GM19023 (cell line): ENCODE measurements at regions not wholly inside any gene's neighbourhood (a gene's known extent, or its start where the extent isn't known, plus 50 kb on each side); places are given as distances from the start of the nearest gene placed in this dataset.
"Not testable (repeated sequence)": the region's sequence is repeated elsewhere in the genome, so short reads cannot be mapped to it uniquely, and the experiment has no call there.

ENCODE experiments used
- ATAC-seq: cut with Tn5 transposase; IDR thresholded peaks from one replicate; pipeline ENCODE4 v1.9.1; 2021; ENCODE audit warnings: mild to moderate bottlenecking, moderate library complexity; ENCODE audit not compliant: unreplicated experiment

DNA sequence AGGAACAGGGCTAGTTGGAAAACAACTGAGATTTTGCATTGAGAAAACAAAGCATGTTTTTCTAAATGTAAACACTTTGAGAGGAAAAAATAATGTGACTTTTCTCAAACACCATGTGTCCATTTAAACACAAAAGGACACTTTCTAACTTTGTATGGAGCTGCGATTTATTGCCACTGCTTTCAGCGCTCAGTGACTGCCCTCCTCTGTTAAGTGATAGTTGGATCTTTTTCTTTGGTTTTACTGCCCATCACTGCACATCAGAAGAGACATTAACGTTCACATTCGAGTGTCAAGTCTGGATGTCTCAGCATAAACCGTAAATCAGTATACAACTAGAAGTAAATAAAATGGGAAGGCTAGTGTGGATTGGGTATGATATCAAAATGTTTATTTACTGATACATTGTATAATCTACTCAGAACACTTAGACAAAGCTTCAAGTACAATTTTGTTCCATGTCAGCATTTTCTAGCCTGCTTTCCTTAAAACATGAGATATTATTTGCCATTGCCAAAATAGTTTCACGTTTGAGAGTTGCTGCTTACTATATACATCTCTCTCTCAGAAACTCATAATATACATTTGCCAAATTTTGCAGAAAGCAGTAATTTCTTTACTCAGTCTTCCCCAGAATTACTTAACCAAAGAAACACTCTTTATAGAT lies 237.6 kb downstream of the IKZF2 start:
- ATAC-seq: no peak

DNA sequence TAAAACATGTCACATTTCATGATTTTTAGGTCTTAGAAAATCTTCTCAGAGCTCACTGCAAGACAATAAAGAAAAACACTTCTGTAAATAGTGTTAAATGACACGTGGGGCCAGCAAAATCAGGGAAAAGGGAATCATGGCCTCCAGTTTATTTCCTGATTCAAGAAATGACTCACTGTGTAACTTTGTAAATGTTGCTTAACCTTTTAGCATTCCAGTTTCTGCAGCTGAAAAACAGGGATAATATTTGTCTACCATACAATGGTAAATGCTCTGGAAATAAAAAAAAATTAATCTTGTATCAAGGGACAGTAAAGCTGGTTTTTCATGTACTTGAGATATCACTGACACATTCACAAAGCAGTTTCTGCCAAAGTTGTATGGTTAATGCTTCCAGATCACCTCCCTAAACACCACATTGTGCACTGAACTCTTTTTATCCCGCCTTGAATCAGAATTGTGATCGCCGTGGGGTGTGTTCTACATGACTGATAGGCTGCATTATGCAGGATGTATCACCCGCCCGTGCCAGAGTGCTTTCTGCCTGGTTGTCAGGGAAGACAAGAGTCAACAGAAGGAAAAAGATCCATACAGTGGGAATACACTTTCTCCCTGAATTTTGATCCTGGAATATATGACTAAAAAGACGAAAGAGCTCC lies 238.8 kb downstream of the IKZF2 start:
- ATAC-seq: no peak

DNA sequence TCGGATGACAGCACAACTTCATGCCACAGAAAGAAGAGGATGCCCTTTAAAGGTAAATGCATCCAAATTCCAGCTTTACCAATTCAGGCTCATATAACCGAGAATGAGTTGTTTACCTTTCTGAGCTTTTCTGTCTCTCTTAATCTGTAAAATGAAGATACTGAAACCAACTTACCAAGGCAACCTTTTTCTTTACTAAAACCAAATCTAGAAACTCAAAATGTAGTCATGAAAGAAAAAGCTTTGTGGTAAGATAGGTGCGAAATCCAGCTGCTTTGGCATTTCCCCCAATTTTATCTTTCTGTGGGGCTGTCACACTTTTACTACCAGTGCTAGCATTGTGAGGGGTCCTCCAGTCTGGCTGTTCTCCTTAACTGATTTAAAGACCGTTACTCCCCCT lies 240.4 kb downstream of the IKZF2 start:
- ATAC-seq: no peak

DNA sequence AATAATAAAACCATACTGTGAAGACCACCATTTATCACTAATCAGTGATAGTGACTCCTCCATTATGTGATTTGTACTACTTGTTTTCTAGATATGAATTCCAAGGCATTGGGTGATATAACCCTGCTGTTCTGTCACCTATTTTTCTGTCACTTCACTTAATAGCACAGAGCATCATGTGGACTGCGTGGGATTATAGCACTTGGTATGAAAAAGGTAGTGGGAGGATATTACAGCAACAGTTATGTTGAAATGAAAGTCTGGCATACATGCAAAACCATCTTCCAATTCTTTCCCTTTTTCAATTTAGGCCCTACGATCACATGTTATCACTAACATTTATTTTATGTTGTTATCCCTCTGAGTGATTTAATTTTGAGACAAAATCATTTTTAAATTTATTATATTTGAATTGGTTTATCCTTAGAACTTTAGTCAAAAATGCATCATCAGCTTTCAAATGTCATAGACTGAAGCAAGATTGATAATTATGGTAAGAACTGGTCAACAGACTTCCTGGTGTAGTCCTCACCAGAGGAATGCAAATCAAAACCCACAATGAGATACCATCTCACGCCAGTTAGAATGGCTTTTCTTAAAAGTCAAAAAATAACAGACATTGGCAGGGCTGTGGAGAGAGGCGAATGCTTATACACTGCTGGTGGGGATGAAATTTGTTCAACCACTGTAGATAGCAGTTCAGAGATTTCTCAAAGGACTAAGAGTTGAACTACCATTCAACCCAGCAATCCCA lies 242.6 kb downstream of the IKZF2 start:
- ATAC-seq: no peak

DNA sequence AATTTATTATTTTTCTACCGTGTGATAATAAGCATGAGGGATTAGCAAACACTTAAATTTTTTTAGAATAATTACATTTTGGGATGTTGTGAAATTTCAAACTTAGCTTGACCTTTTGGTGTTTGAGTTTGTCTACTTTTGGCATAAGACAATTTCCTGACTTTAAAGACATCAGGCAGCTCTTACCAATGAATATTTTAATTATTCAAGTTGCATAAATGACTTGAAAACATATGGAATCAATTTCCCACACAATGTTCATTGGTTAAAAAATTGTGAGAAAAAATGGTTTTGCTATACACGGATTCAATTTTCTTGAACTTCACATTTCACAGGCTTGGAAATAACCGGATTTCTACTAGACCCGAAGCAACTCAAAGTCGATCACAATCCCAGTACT lies 243.4 kb downstream of the IKZF2 start:
- no peak for ATAC-seq

DNA sequence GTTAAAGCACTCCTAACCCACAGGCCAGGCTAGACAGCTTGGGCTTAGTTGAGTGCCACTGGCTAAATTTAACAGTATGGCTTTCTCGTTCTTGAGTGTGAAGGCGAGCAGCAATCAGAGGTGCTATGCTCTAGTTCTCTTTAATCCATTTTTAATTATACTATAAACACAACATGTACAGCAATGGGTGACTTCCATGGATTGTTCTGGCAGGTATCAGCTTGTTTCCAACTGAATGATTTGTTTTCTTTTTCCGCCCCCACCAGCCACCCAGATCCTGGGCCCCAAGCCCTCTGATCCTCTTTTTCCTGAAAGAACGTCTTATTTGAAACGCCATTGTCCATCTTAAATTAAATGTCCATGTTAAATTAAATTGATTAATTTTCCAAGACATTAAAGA lies 244.8 kb downstream of the IKZF2 start:
- ATAC-seq: no peak

DNA sequence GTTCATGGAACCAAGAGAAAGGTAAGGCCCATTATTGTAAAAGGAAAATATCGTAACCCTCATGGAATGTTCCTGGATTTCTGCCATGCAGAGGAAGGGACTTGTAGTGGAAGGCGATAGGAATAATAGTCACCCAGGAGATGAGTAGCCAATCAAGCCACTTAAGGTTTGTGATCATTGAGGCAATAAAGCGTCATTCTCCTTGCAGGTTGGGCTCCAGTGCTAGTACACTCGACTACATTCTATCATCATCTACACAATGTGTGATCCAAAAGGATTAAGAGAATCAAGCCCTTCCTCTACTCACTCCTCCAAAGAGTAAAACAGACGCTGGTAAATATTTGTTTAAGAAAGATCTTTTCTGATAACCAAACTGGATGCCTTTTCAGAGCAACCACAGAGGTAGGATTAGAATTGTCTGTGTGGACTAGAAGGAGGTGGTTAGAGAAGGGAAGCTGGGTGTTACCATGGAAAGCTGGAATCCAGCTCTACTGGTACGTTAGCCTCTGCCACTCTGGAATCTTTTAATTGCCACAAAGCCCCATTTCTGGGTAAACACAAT lies 245.7 kb downstream of the IKZF2 start:
- no peak for ATAC-seq

DNA sequence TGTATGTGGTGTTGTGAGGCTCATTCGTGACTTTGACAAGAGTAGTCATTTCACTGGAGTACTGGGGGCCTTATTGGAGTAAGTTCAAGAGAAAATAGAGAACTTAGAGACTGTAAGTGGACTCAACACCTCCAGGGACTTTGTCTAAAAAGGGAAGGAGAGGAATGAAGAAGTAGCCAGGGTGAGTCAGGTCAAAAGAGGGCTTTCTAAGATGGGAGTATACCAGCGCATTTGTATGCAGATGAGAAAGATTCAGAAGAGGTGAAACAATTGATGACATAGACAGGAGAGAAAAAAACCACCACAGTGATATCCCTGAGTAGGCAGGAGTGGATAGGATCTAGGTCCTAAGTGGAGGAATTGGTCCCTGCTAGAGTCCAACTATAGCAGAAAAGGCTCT lies 246.8 kb downstream of the IKZF2 start:
- ATAC-seq: peak; percentile 46

DNA sequence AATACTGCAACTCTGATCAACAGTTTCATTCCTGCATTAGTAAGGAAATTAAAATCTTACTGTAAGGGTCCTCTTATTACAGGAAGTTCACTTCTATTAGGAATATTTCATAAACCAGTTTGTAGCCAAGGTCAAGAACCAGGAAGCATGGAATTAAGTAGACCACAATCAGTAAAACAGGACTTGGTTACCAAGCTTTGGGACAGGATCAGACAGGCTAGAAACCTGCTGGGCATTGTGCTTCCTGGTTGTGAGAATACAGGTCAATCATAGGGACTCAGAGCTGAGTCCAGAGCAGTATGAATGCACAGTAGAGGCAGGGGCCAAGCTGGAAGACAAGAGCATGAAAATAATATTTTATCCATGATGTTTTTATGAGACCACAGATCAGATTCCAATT lies 248.0 kb downstream of the IKZF2 start:
- ATAC-seq: no peak

DNA sequence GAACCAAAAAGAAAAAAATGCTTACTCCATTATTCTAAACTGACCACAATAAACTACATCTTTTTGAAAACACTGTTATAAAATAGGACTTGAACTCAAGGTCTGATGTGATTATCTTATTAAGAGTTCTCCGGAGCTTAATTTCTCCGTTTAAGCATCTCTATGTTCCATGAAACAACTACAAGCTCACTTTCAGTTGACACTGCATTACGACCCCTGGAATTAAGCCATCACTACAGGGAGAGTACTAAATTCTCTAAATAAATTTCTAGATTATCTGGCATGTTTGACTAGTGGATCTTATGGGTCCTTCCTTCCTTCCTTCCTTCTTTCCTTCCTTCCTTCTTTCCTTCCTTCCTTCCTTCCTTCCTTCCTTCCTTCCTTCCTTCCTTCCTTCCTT lies 249.0 kb downstream of the IKZF2 start:
- ATAC-seq: no peak

DNA sequence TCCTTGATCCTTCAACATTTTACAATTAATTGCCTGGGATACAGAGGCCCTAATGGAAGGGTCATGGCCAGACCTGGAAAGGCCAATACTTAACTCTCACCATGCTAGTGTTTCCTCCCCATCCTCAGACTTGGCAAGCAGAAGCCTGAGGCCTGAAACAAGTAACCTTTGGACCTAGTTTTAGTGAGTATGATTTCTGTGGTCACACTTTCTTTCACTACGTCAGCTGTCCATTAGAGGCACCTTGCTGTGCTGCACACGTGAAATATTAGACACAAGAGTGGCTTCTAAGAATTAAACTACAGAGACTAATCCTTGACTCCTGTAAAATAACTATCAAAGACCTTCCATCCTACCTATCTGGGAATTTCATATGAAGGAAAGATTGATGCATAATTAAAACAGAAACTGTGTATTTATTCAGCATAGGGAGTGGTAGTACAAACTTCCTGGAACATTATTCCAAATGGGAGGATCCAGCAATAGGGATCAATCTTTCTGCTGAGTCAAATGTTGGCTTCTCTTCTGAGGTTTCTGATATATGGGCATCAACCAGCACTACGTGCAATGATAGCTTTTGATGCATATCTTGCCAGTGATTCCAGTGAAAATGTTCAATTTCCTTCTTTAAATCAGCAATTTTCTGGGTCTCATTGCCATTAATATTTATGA lies 249.7 kb downstream of the IKZF2 start:
- no peak for ATAC-seq

DNA sequence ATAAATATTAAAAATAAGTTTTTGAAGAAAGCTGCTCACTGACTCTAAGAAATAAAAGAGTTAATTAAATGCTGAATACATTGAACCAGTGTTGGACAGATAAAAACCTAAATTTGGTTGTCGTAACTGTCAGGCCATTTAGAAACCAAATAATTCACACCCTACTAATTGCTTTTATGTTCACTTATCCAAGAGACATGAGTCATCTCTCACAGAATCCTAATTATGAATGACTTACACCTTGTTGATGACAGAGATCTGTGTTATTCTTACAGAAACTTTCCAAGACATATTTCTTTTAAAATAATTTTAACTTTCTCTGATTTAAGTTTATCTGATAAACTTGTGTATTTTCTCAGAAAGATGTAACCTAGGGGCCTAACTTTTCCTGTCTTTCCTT lies 250.7 kb downstream of the IKZF2 start:
- no peak for ATAC-seq

DNA sequence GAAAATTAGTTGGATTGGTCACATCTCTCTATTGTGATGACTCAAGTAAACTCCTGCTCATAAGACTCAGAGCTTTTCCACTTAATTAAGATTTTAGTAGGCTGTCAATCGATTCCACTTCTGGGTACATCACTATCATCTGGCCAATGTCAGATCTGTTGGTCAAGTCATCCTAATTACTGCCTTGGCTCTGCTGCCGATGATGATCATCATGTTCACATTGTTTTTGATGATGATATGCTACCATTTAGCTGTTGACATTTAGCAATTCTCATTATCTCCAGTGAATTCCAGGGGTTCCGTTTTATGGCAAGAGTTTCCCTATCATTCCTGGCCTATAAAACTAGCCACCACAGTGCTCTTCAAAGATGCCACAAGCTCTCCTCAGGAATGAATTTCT lies 253.4 kb downstream of the IKZF2 start:
- no peak for ATAC-seq

DNA sequence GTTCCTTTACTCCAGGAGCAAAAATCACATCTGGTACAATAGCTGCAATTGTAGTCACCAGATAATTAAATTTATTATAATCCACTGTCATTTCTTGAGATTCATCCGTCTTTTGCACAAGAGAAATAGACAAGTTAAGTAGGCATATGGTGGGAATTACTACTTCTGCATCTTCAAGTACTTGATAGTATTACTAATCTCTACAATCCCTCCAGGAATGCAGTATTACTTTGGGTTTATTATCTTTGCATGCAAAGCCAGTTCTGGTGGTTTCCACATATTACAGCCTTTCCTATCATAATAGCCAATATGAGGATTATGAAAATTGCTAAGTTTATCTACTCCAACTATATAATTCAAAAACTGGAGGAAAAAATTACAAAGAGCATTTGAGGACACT lies 254.1 kb downstream of the IKZF2 start:
- no peak for ATAC-seq

DNA sequence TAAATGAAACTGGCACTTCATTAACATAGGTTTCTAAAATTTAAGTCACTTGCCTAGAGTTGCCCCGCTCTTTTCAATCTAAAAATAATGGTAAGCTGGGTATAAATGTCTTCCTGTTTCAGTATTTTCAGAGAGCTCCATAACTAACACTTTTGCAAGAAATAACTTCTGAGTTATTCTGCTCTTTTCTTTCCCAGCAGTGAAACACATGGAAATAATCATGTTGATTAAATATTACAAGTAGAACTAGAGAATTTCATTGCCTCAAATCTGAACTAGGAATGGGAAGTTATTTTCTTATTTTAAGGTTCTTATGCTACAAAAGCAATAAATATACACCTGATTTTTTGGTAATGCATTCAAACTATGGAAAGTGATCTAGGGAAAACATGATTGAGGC lies 257.4 kb downstream of the IKZF2 start:
- ATAC-seq: no peak

DNA sequence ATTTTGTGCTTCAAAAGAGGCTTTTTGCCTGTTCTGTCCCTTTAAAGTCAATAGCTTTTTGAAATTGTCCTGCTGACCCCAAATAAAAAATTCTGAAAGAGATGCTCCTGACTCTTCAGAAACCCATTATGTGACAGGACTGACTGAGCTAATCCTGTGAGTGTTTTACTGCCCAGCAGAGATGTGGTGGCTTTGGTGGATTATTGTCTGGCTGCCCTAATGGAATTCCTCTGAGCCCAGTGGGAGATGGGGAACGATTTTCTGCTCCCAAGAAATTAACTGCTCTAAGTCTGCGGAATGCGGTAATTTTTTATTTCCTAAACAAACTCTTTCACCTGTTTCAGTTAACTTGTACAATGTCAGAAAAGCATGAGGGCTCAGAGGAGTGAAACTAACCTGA lies 258.2 kb downstream of the IKZF2 start:
- ATAC-seq: no peak

DNA sequence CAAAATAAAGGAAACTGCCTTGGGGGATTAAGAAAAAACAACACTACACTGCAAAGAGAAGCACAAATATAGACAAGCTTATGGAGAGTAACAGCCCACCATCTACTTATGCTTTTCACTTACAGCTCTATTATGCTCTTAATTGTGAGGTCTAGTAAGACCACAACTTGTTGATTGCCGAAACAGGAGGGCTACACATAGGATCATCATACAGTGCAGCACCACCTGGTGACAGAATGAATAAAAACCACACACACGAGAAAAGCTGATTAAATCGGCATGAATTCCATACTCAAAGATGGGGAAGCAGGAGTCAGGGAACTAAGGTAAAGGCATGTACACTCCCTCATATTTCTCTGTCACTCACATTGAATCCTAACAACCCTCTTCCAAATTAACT lies 259.2 kb downstream of the IKZF2 start:
- no peak for ATAC-seq

DNA sequence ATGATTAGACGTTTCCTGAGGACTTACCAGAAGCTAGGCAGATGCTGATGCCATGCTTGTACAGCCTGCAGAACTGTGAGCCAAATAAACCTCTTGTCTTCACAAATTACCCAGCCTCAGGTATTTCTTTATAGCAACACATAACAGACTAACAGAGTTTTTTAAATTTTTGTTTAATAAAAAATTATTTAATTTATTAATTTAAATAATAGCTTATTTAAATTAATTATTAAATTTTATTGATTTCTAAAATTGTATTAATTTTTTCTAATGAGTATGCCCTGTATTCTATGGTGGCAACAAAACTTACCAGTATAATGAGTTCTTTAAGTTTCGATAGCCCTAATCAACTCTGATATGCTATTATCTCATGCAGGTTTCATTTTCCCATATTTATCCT lies 259.8 kb downstream of the IKZF2 start:
- ATAC-seq: no peak

DNA sequence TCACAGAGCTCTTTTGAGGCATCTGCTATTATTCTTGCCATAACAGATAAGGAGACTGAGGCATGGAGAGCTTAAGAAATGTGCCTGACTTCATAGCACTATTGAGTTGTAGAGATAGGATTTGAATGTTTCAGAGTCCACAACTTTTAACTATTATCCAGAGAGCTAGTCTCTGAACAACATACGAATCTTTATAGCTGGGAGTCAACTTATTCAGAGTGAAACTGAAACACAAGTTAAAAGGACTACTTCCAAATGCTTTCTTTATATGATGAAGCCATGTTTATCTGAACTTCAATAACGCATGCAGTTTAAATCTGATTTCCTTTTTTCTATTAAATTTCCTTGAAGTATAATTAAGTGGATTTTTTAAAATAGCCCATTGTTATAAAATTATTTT lies 268.8 kb downstream of the IKZF2 start:
- no peak for ATAC-seq

DNA sequence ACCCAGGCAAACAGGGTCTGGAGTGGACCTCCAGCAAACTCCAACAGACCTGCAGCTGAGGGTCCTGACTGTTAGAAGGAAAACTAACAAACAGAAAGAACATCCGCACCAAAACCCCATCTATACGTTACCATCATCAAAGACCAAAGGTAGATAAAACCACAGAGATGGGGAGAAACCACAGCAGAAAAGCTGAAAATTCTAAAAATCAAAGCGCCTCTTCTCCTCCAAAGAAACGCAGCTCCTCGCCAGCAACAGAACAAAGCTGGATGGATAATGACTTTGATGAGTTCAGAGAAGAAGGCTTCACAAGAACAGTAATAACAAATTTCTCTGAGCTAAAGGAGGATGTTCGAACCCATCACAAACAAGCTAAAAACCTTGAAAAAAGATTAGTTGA lies 274.9 kb downstream of the IKZF2 start:
- ATAC-seq: not testable (repeated sequence)

DNA sequence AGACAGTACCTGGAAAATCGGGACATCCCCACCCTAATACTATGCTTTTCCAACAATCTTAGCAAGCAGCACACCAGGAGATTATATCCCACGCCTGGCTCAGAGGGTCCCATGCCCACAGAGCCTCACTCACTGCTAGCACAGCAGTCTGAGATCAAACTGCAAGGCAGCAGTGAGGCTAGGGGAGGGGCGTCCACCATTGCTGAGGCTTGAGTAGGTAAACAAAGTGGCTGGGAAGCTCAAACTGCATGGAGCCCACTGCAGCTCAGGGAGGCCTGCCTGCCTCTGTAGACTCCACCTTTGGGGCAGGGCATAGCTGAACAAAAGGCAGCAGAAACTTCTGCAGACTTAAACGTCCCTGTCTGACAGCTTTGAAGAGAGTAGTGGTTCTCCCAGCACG lies 275.5 kb downstream of the IKZF2 start:
- ATAC-seq: not testable (repeated sequence)
